Breast epithelium (tissue), 4 donors: ENCODE measurements at regions not wholly inside any gene's neighbourhood (a gene's known extent, or its start where the extent isn't known, plus 50 kb on each side); places are given as distances from the start of the nearest gene placed in this dataset.

Experiments
- DNase-seq, 2 donors: peaks; one replicate each; pipeline ENCODE4 v3.0.0-alpha.2; 2019; ENCODE audit warnings: low spot score in 2 of 2
- H3K27ac ChIP-seq, 2 donors: fragments of 200-600 bp; sonication (generic) in 1 of 2; one replicate each; pipeline ENCODE4 v1.5.1; 2016 to 2019; ENCODE audit warnings: mild to moderate bottlenecking in 1 of 2
- H3K27me3 ChIP-seq, 2 donors: fragments of 200-600 bp; sonication (generic) in 1 of 2; one replicate each; pipeline versions ENCODE4 v1.5.1 to v1.6.0; 2017 to 2019; ENCODE audit warnings: control low read depth in 1 of 2, mild to moderate bottlenecking in 1 of 2
- H3K36me3 ChIP-seq: fragments of 200-600 bp; one replicate; pipeline ENCODE4 v1.5.1; 2019
- H3K4me1 ChIP-seq, 2 donors: fragments of 200-600 bp; sonication (generic); one replicate each; pipeline ENCODE4 v1.5.1; 2016 to 2019; ENCODE audit warnings: control low read depth in 1 of 2
- H3K4me3 ChIP-seq, 3 donors: fragments of 200-600 bp; sonication (generic); 1 replicate in 2 of 3; 2 replicates in 1 of 3; pipeline ENCODE4 v1.5.1; 2016 to 2019; ENCODE audit warnings: mild to moderate bottlenecking in 3 of 3, moderate library complexity in 2 of 3
- H3K9me3 ChIP-seq, 2 donors: fragments of 200-600 bp; sonication (generic) in 1 of 2; one replicate each; pipeline ENCODE4 v1.5.1; 2016 to 2019; ENCODE audit warnings: control low read depth in 1 of 2
- CTCF ChIP-seq, 3 donors: fragments of 450-650 bp; IDR thresholded peaks; one replicate each; pipeline ENCODE4 v1.5.1; 2016 to 2017; ENCODE audit warnings: antibody characterized with exemption in 3 of 3, mild to moderate bottlenecking in 3 of 3, moderate library complexity in 3 of 3
- POLR2A ChIP-seq: fragments of 450-650 bp; IDR thresholded peaks from one replicate; pipeline ENCODE4 v1.6.1; 2016; ENCODE audit warnings: antibody characterized with exemption, mild to moderate bottlenecking, moderate library complexity
- POLR2AphosphoS5 ChIP-seq, 3 donors: sonication (generic); formaldehyde crosslinking; IDR thresholded peaks; one replicate each; pipeline ENCODE4 v1.6.1; 2017; ENCODE audit warnings: antibody characterized with exemption in 3 of 3
- intact Hi-C: fragments of 100-400 bp; cut with DNase I; formaldehyde crosslinking; loops from one replicate; pipeline ENCODE4 v1.15.1; 2023; ENCODE audit warnings: low total_unique reads

DNA sequence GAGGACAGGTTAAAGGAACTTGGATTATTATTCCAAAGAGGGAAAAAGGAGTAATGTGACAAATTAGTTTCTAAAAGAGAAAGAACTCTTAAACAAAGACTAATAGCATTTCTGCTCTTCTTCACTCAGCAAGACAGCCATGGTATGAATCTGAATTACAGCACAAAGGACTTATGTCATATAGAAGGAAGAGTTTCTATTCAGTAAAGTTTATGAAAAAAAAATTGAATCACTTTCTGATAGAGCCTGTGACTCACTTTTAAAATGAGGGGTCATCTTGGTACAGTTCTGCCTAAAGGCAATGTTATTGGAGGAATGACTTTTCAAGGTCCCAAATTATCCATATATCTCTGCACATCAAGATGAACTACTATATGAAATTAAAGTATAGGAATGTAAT lies 101.7 kb downstream of the DUSP6 start:
- intact Hi-C loops = no loop called here
- no peak for DNase-seq
- H3K9me3 ChIP-seq = no peaks in the 10 kb centered on the region
- H3K4me3 ChIP-seq = no peak overlapping the region
- TF ChIP-seq POLR2A (no peak), POLR2AphosphoS5 (IDR thresholded peaks at IDR 0.05) (no peak), CTCF (IDR thresholded peaks at IDR 0.05) (no peak)
- no peak overlapping the region for H3K27ac ChIP-seq
- H3K27me3 ChIP-seq = no peaks in the 10 kb centered on the region
- H3K4me1 ChIP-seq = no peaks in the 10 kb centered on the region
- no peaks in the 10 kb centered on the region for H3K36me3 ChIP-seq

DNA sequence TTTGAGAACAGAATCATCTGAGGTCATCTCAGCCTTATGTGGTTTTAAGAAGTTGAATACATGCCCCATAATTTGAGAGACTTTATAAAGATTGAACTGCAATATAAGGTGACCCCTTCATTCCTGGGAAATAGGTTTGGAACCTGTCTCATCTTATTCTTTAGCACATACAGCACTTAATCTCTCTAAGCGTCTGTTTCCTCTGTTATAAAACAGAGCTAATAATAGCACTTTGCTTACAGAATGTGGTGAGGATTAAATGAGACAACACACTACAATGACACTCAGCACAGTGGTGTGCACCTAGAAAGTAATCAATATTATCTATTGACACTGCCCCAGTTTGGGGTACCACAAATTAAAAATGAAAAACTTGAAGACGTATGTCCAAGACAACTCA lies 102.1 kb downstream of the DUSP6 start:
- H3K27ac ChIP-seq = no peak overlapping the region
- TF ChIP-seq POLR2AphosphoS5 (IDR thresholded peaks at IDR 0.05) (no peak), POLR2A (no peak)
- no peaks in the 10 kb centered on the region for H3K36me3 ChIP-seq
- no peaks in the 10 kb centered on the region for H3K4me1 ChIP-seq
- H3K27me3 ChIP-seq = no peaks in the 10 kb centered on the region
- H3K9me3 ChIP-seq = no peaks in the 10 kb centered on the region
- intact Hi-C loops = no loop called here
- no peak for DNase-seq
- H3K4me3 ChIP-seq = no peak overlapping the region

DNA sequence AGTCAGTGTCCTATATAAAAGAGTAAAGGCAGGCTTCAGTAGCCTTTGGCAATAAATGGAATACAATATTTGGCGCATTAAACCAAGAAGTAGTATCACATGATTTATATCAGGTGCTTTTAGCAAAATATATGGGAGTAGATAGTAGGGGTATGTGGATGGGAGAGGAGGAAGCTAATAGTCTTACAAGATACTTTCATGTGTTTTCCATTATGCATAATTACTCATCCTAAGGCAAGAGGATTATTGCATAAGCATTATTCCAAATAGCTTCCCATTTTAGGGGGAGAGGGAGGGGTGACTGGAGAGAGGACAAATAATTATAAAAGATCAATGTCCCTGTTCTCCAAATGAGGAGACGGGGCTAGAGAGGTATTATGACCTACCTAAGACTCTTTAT lies 104.3 kb downstream of the DUSP6 start:
- H3K36me3 ChIP-seq = no peaks in the 10 kb centered on the region
- intact Hi-C loops = no loop called here
- DNase-seq = no peak
- TF ChIP-seq CTCF (IDR thresholded peaks at IDR 0.05) = no peak
- TF ChIP-seq POLR2A = no peak
- TF ChIP-seq POLR2AphosphoS5 (IDR thresholded peaks at IDR 0.05) = no peak
- H3K27me3 ChIP-seq = no peaks in the 10 kb centered on the region
- H3K27ac ChIP-seq = peak overlapping the region in 1 of 2 donors; percentile 17
- peaks cover 0 to 3% of the 10 kb centered on the region in 2 donors for H3K4me1 ChIP-seq
- no peaks in the 10 kb centered on the region for H3K9me3 ChIP-seq
- no peak overlapping the region for H3K4me3 ChIP-seq

GRCh38 chr12:89247541-89247942 lies 104.8 kb downstream of the DUSP6 start:
- DNase-seq = no peak
- H3K36me3 ChIP-seq = no peaks in the 10 kb centered on the region
- no peaks in the 10 kb centered on the region for H3K9me3 ChIP-seq
- no peak for TF ChIP-seq POLR2A
- TF ChIP-seq CTCF (IDR thresholded peaks at IDR 0.05) = no peak
- TF ChIP-seq POLR2AphosphoS5 (IDR thresholded peaks at IDR 0.05) = no peak
- H3K4me3 ChIP-seq = no peak overlapping the region
- intact Hi-C loops = no loop called here
- H3K27ac ChIP-seq = peak overlapping the region; percentile 17 to 30
- peaks cover 0 to 3% of the 10 kb centered on the region in 2 donors for H3K4me1 ChIP-seq
- H3K27me3 ChIP-seq = no peaks in the 10 kb centered on the region

DNA sequence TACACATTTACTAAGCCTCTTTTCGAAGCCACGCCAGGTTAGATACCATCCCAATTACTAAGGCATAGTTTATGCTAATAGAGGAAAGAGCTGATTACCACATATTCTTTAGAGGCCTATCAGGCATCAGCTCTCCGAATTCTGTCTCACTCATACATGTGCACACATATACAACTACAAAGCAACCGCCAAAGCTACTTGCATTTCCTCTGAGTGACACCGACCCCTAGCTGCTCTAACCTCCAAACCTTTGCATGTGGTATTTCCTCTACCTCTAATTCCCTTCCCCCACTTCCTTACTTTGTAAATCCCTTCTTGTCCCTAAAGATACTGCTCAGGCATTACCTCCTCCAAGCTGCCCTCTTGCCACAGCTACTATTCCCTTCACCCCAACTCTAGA lies 107.2 kb downstream of the DUSP6 start:
- no peaks in the 10 kb centered on the region for H3K27me3 ChIP-seq
- H3K4me1 ChIP-seq = peaks cover 0 to 3% of the 10 kb centered on the region in 2 donors
- H3K36me3 ChIP-seq = no peaks in the 10 kb centered on the region
- H3K27ac ChIP-seq = peak overlapping the region in 1 of 2 donors; percentile 6
- intact Hi-C loops = no loop called here
- H3K4me3 ChIP-seq = no peak overlapping the region
- TF ChIP-seq POLR2A (no peak), POLR2AphosphoS5 (IDR thresholded peaks at IDR 0.05) (no peak), CTCF (IDR thresholded peaks at IDR 0.05) (no peak)
- no peak for DNase-seq
- no peaks in the 10 kb centered on the region for H3K9me3 ChIP-seq

DNA sequence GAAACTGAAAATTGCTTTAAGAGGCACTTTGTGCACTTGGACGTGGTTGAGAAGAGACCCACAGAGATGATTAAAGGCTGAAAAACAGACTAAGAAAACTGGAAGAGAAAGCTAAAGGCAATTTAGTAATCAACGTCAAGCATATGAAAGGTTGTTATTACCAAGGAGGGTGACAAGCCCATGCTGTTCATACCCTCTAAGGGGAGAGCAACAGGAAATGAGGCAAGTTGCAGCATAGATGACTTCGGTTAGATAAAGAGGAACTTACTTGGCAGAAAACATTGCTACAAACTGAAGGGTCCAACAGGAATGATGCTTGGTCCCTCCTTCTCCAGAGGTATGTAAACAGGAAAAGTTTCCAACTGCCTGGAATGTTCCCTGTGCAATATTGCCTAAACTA lies 107.8 kb downstream of the DUSP6 start:
- peaks cover 0 to 3% of the 10 kb centered on the region in 2 donors for H3K4me1 ChIP-seq
- H3K9me3 ChIP-seq = no peaks in the 10 kb centered on the region
- no peak for TF ChIP-seq POLR2AphosphoS5 (IDR thresholded peaks at IDR 0.05)
- no peaks in the 10 kb centered on the region for H3K27me3 ChIP-seq
- H3K27ac ChIP-seq = peak overlapping the region in 1 of 2 donors; percentile 6
- DNase-seq = no peak
- intact Hi-C loops = no loop called here
- no peaks in the 10 kb centered on the region for H3K36me3 ChIP-seq
- no peak overlapping the region for H3K4me3 ChIP-seq
